ENCODE measurements at regions not wholly inside any gene's neighbourhood (a gene's known extent, or its start where the extent isn't known, plus 50 kb on each side); places are given as distances from the start of the nearest gene placed in this dataset.

GRCh38 chr7:81268551-81268950, 349.7 kb upstream of the SEMA3C start:
- no peak for TF ChIP-seq POLR2A (IDR thresholded peaks at IDR 0.05; ENCODE audit: control extremely low read depth in 1 of 2, low read depth in 2 of 2, low read length in 2 of 2)
- TF ChIP-seq EP300 (IDR thresholded peaks at IDR 0.05; ENCODE audit: borderline replicate concordance in 1 of 2, low read depth in 2 of 2, low read length in 2 of 2), result no peak
